SK-N-SH treated with all-trans-retinoic acid at 6 μM for 48 hours (cell line): ENCODE measurements at regions not wholly inside any gene's neighbourhood (a gene's known extent, or its start where the extent isn't known, plus 50 kb on each side); places are given as distances from the start of the nearest gene placed in this dataset.

Experiments
- ESRRG ChIP-seq: fragments of 250-450 bp; sonication (Bioruptor Pico); IDR thresholded peaks from 2 replicates; pipeline ENCODE4 v1.6.1; 2021; ENCODE audit warnings: mild to moderate bottlenecking
- GLIS3 ChIP-seq: fragments of 250-450 bp; sonication (Bioruptor Pico); IDR thresholded peaks from 2 replicates; pipeline ENCODE4 v1.5.0; 2020; ENCODE audit warnings: mild to moderate bottlenecking, moderate library complexity
- RARB ChIP-seq: fragments of 250-450 bp; sonication (Bioruptor Pico); IDR thresholded peaks from 2 replicates; pipeline ENCODE4 v1.8.0; 2021; ENCODE audit warnings: mild to moderate bottlenecking, moderate library complexity
- TCF4 ChIP-seq: fragments of 250-450 bp; sonication (Bioruptor Pico); IDR thresholded peaks from 2 replicates; pipeline ENCODE4 v1.8.0; 2021; ENCODE audit warnings: mild to moderate bottlenecking, moderate library complexity, borderline replicate concordance
- TOX ChIP-seq: fragments of 250-450 bp; sonication (Bioruptor Pico); IDR thresholded peaks from 2 replicates; pipeline ENCODE4 v1.8.0; 2021; ENCODE audit warnings: mild to moderate bottlenecking, moderate library complexity, borderline replicate concordance

GRCh38 chr3:147184794-147185193, 221.5 kb downstream of the ZIC4 start:
- no peak for TF ChIP-seq GLIS3 (CRISPR knock-in tag)
- TF ChIP-seq TOX (CRISPR knock-in tag), result no peak
- TF ChIP-seq RARB (CRISPR knock-in tag), result no peak
- no peak for TF ChIP-seq ESRRG (CRISPR knock-in tag)
- no peak for TF ChIP-seq TCF4 (CRISPR knock-in tag)
